HL-60 (cell line): ENCODE measurements at regions not wholly inside any gene's neighbourhood (a gene's known extent, or its start where the extent isn't known, plus 50 kb on each side); places are given as distances from the start of the nearest gene placed in this dataset.
A peak's percentile ranks its signal among the peaks of the same experiment; 100 is the strongest.

Experiments used
- DNase-seq, 2 experiments: peaks; one replicate each; pipeline ENCODE4 v3.0.0-alpha.2; 2010 to 2020; ENCODE audit warnings: low read depth in 1 of 2, low spot score in 1 of 2
- H3K27ac ChIP-seq: fragments of 250-450 bp; sonication (Bioruptor Pico); replicated peaks from 2 replicates; pipeline ENCODE4 v1.5.1; 2020; ENCODE audit warnings: mild to moderate bottlenecking, moderate library complexity
- H3K27me3 ChIP-seq: fragments of 250-450 bp; sonication (Bioruptor Pico); 2 replicates; pipeline ENCODE4 v1.5.1; 2021; ENCODE audit warnings: mild to moderate bottlenecking, moderate library complexity; ENCODE audit not compliant: insufficient read depth, poor library complexity, severe bottlenecking
- H3K4me3 ChIP-seq: replicated peaks from 2 replicates; pipeline ENCODE4 v1.5.1; 2011; ENCODE audit warnings: mild to moderate bottlenecking, control low read depth, low read length; ENCODE audit not compliant: insufficient read depth
- CTCF ChIP-seq: IDR thresholded peaks from one replicate; pipeline ENCODE4 v1.5.1; 2011; ENCODE audit warnings: low read length, control low read depth, inconsistent platforms; ENCODE audit not compliant: insufficient read depth
- GABPA ChIP-seq: IDR thresholded peaks from 2 replicates; pipeline ENCODE4 v1.6.1; 2012; ENCODE audit warnings: low read depth
- POLR2AphosphoS5 ChIP-seq: IDR thresholded peaks from 2 replicates; pipeline ENCODE4 v1.6.1; 2012; ENCODE audit warnings: low read depth
- REST ChIP-seq: IDR thresholded peaks from 2 replicates; pipeline ENCODE4 v1.6.1; 2012; ENCODE audit warnings: low read depth; ENCODE audit not compliant: insufficient replicate concordance
- SPI1 ChIP-seq: IDR thresholded peaks from 2 replicates; pipeline ENCODE4 v1.6.1; 2012; ENCODE audit warnings: low read depth, mild to moderate bottlenecking, borderline replicate concordance

GRCh38 chr11:122264121-122264520 is 148.1 kb upstream of the BLID start:
- H3K27me3 ChIP-seq = no peaks in the 10 kb centered on the region
- no peak for DNase-seq
- H3K4me3 ChIP-seq = no peak overlapping the region
- H3K27ac ChIP-seq = no peak overlapping the region
- TF ChIP-seq REST (no peak), POLR2AphosphoS5 (no peak), SPI1 (no peak), GABPA (no peak), CTCF (no peak)

- H3K27me3 ChIP-seq = no peaks in the 10 kb centered on the region
- no peak overlapping the region for H3K27ac ChIP-seq
- H3K4me3 ChIP-seq = no peak overlapping the region
- TF ChIP-seq POLR2AphosphoS5 = no peak
- DNase-seq = no peak
Observed at GRCh38 chr11:122261546-122261945, 145.5 kb upstream of the BLID start.

- peak overlapping the region; percentile 69 for H3K27ac ChIP-seq
- peak; percentile 36 for TF ChIP-seq REST
- no peak for TF ChIP-seq GABPA
- no peaks in the 10 kb centered on the region for H3K27me3 ChIP-seq
- DNase-seq = no peak
- H3K4me3 ChIP-seq = no peak overlapping the region
Observed at GRCh38 chr11:122259195-122259821, 143.3 kb upstream of the BLID start.

GRCh38 chr11:122258446-122259194 is 142.6 kb upstream of the BLID start:
- Histone ChIP-seq H3K27ac (peak overlapping the region; percentile 69), H3K4me3 (no peak overlapping the region), H3K27me3 (no peaks in the 10 kb centered on the region)
- TF ChIP-seq REST (no peak), POLR2AphosphoS5 (no peak), SPI1 (peak; percentile 30; the same call in 1 of the 2 replicates), CTCF (no peak), GABPA (no peak)
- peak in 1 of 2 experiments; percentile 70 for DNase-seq
